Left ventricle myocardium inferior (tissue), 1 donor: ENCODE measurements at regions not wholly inside any gene's neighbourhood (a gene's known extent, or its start where the extent isn't known, plus 50 kb on each side); places are given as distances from the start of the nearest gene placed in this dataset.

Source experiments
- DNase-seq: peaks from one replicate; pipeline ENCODE4 v3.0.0-alpha.2; 2020
- H3K27ac ChIP-seq: fragments of 200-600 bp; replicated peaks from 2 replicates; pipeline ENCODE4 v1.8.0; 2021
- H3K27me3 ChIP-seq: fragments of 200-600 bp; 2 replicates; pipeline ENCODE4 v1.8.0; 2021; ENCODE audit warnings: low read depth
- H3K36me3 ChIP-seq: fragments of 200-600 bp; 2 replicates; pipeline ENCODE4 v1.8.0; 2021
- H3K4me1 ChIP-seq: fragments of 200-600 bp; 2 replicates; pipeline ENCODE4 v1.8.0; 2021
- H3K4me3 ChIP-seq: fragments of 200-600 bp; 2 replicates; pipeline ENCODE4 v1.8.0; 2021; ENCODE audit warnings: mild to moderate bottlenecking, moderate library complexity
- H3K9me3 ChIP-seq: fragments of 200-600 bp; replicated peaks from 2 replicates; pipeline ENCODE4 v1.8.0; 2021
- CTCF ChIP-seq: fragments of 200-600 bp; IDR thresholded peaks from 2 replicates; pipeline ENCODE4 v1.8.0; 2021; ENCODE audit warnings: antibody characterized with exemption, mild to moderate bottlenecking, borderline replicate concordance
- intact Hi-C: fragments of 100-400 bp; cut with micrococcal nuclease; formaldehyde crosslinking; loops from one replicate; pipeline ENCODE4 v1.11.0; 2022
- donor health status: DM: no; HTN: yes; CAD: no; lungs with severe emphysema.

GRCh38 chr12:75807494-75807893 lies 224.1 kb downstream of the PHLDA1 start:
- peaks cover 7% of the 10 kb centered on the region for H3K9me3 ChIP-seq
- TF ChIP-seq CTCF, result no peak
- DNase-seq, result no peak
- intact Hi-C loops, result no loop called here
- H3K36me3 ChIP-seq, result no peaks in the 10 kb centered on the region
- no peak overlapping the region for H3K4me3 ChIP-seq
- H3K27ac ChIP-seq, result no peak overlapping the region
- peaks cover 5% of the 10 kb centered on the region for H3K4me1 ChIP-seq
- no peaks in the 10 kb centered on the region for H3K27me3 ChIP-seq

DNA sequence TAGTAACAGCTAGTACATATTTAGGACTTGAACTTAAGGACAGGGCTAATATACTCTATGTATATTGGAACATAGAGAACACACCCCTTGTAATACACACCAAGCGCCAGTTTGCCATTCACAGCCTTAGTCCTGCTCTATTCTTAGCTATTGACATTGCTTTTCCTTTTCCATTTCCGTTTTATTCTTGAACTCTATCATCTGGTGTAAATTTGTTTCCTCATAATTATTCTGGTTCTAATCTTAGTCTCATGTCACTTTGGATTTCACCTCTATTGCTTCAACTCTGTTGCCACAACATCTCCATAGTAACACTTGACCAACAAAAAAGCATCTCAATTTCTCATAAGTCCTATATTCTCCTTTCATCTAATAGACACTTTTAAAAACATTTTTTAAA lies 225.7 kb downstream of the PHLDA1 start:
- Histone ChIP-seq H3K27ac (no peak overlapping the region), H3K9me3 (peaks cover 7% of the 10 kb centered on the region), H3K27me3 (no peaks in the 10 kb centered on the region), H3K4me1 (peaks cover 5% of the 10 kb centered on the region), H3K36me3 (no peaks in the 10 kb centered on the region), H3K4me3 (no peak overlapping the region)
- intact Hi-C loops, result no loop called here
- TF ChIP-seq CTCF, result no peak
- DNase-seq, result no peak

DNA sequence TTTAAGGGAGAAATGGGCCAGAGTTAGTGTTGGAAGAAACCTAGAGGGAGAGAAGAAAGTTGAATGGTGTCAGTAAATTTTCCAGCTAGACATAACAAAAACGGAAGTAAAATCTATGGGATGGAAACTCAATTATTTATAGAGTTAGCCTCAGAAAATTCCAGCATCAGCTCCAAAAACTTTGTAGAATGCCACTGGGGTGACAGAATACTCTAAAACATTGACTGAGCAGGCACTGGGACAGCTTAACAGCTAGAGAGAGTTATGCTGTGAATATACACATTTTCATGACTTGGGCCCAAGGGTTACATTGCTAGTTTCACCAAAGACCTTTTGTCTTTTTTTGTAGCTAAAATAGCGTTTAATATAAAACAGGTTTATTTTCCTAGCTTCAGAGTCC lies 226.3 kb downstream of the PHLDA1 start:
- no peak for TF ChIP-seq CTCF

GRCh38 chr12:75798136-75798926 lies 233.2 kb downstream of the PHLDA1 start:
- intact Hi-C loops, result no loop called here
- H3K36me3 ChIP-seq, result no peaks in the 10 kb centered on the region
- TF ChIP-seq CTCF, result no peak
- H3K27me3 ChIP-seq, result no peaks in the 10 kb centered on the region
- peaks cover 5% of the 10 kb centered on the region for H3K9me3 ChIP-seq
- no peak overlapping the region for H3K27ac ChIP-seq
- H3K4me3 ChIP-seq, result no peak overlapping the region
- no peak for DNase-seq
- H3K4me1 ChIP-seq, result no peaks in the 10 kb centered on the region

More for the DNA sequence above, 226.3 kb downstream of the PHLDA1 start:
- no peak overlapping the region for H3K27ac ChIP-seq
- intact Hi-C loops, result no loop called here
- H3K36me3 ChIP-seq, result no peaks in the 10 kb centered on the region
- no peaks in the 10 kb centered on the region for H3K27me3 ChIP-seq
- DNase-seq, result no peak
- peaks cover 5% of the 10 kb centered on the region for H3K4me1 ChIP-seq
- no peak overlapping the region for H3K4me3 ChIP-seq
- H3K9me3 ChIP-seq, result peaks cover 7% of the 10 kb centered on the region

DNA sequence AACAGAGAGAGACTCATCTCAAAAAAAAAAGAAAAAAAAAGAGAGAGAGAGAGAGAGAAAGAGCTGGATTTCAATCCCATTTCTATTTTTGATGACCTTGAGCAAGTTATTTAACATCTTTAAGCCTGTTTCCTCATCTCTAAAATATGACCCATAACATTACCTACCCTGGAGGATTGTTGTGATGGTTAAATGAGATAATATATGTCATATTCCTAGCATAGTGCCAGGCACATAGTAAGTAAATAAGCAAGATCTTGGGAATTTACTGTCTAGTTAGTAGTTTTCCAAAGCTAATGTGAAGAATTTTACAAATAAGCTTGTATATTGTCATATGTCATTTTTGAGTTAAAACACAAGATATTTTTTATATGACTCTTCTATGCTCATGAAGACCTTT lies 236.5 kb downstream of the PHLDA1 start:
- Histone ChIP-seq H3K27ac (no peak overlapping the region), H3K27me3 (no peaks in the 10 kb centered on the region), H3K36me3 (no peaks in the 10 kb centered on the region), H3K4me3 (no peak overlapping the region), H3K4me1 (no peaks in the 10 kb centered on the region), H3K9me3 (peaks cover 12% of the 10 kb centered on the region)
- intact Hi-C loops, result no loop called here
- no peak for DNase-seq
- no peak for TF ChIP-seq CTCF
